ENCODE measurements at regions not wholly inside any gene's neighbourhood (a gene's known extent, or its start where the extent isn't known, plus 50 kb on each side); places are given as distances from the start of the nearest gene placed in this dataset.

DNA sequence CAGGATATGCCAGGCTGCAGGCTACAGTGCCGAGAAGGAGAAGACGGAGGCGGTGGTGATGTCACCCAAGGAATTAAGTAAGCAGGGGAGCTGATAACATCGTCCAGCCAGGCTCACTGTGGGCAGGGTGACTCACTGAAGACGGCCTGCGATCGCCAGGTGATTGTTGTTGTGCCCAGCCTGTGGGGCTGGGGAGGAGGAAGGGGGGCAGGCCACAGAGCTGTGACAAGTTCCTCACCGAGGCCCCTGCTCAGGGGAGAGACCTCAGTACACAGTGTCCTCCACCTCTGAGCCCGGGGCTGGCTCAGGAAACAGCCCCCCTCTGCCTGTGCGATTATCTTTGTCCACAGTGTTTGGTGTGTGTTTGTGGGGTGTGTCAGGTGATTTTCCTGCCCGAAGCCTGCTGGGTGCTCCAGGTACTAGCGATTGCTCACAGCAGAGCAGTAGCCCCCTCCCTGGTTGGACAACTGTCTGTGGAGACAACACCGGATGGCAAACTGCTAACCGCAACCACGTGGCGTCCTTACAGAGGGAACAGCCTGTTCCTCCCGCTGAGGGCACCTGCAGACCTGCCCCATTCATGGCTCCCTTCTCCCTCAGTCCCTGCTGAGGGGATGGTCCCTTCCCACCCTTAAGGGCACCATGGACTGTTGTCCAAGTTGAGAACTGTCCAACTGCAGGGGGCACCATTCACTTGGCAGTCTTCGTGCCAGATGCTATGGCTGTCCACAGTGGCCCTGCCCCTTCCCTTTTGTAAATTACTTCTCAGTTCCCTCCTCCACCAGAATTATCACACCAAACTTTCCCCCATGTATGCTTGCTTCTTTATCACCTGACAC, 95.1 kb downstream of the ZFP36L2 start:
- H2AFZ ChIP-seq (ENCODE audit: low read length) = peak overlapping the region; percentile 79; the same call in 1 of the 2 replicates
- peak; percentile 70 for TF ChIP-seq CTCF (conservative IDR thresholded peaks at IDR 0.05; ENCODE audit: low read length)
- no peak for TF ChIP-seq EZH2phosphoT487 (IDR thresholded peaks at IDR 0.05; ENCODE audit: borderline replicate concordance, low read depth, low read length)
- peak; percentile 93 for DNase-seq (ENCODE audit: low spot score)
- ChIA-PET CTCF (ENCODE audit: unreplicated experiment) (interaction anchor here (2.1 to 3.2 kb wide), 2 partner anchors 93 to 97 kb away, joined by 9 to 17 read pairs; no protein-coding TSS in a partner anchor), POLR2A (interaction anchor here (0.6 to 4.9 kb wide), 6 partner anchors 86 to 449 kb away, joined by 3 to 50 read pairs (median 10); partner anchors contain the start of gene ZFP36L2)
- H3K4me1 ChIP-seq (ENCODE audit: insufficient read depth, low read length, poor library complexity, severe bottlenecking) = peaks cover 97% of the 10 kb centered on the region
- H3K4me2 ChIP-seq (ENCODE audit: low read length) = peak overlapping the region; percentile 56
- no peaks in the 10 kb centered on the region for H3K9me3 ChIP-seq (ENCODE audit: low read length)
- H3K79me2 ChIP-seq (ENCODE audit: insufficient read depth, low read depth, low read length) = no peaks in the 10 kb centered on the region
- no peaks in the 10 kb centered on the region for H3K9me2 ChIP-seq (ENCODE audit: insufficient read depth, low read length)
- intact Hi-C loops (cut with micrococcal nuclease; ENCODE audit: unreplicated experiment) = loop anchor here (1.0 to 2.0 kb wide), 5 partner anchors 64 to 353 kb away; no protein-coding TSS in a partner anchor
- H3K36me3 ChIP-seq (ENCODE audit: insufficient read depth, low read length) = no peaks in the 10 kb centered on the region
- peak overlapping the region; percentile 3 for H3K4me3 ChIP-seq (ENCODE audit: low read depth, low read length, poor library complexity, severe bottlenecking)
- H3K27ac ChIP-seq (ENCODE audit: low read depth, low read length, poor library complexity, severe bottlenecking) = peak overlapping the region; percentile 93
- no peaks in the 10 kb centered on the region for H4K20me1 ChIP-seq (ENCODE audit: insufficient read depth, low read length)
- BruUV-seq (replicated peaks) = no TSS peak

- BruUV-seq (replicated peaks) = no TSS peak
- POLR2A ChIA-PET = interaction anchor here (1.5 to 4.9 kb wide), 3 partner anchors 90 to 97 kb away, joined by 3 to 50 read pairs (median 7); partner anchors contain the start of gene ZFP36L2
Observed at GRCh38 chr2:43130548-43130875, 95.9 kb downstream of the ZFP36L2 start.

More at GRCh38 chr2:43130548-43130875, 95.9 kb downstream of the ZFP36L2 start:
- DNase-seq (ENCODE audit: low spot score) = no peak
- peak overlapping the region; percentile 56 for H3K4me2 ChIP-seq (ENCODE audit: low read length)
- no peaks in the 10 kb centered on the region for H3K9me3 ChIP-seq (ENCODE audit: low read length)
- H3K79me2 ChIP-seq (ENCODE audit: insufficient read depth, low read depth, low read length) = no peaks in the 10 kb centered on the region
- H3K4me3 ChIP-seq (ENCODE audit: low read depth, low read length, poor library complexity, severe bottlenecking) = no peak overlapping the region
- H3K9me2 ChIP-seq (ENCODE audit: insufficient read depth, low read length) = no peaks in the 10 kb centered on the region
- H4K20me1 ChIP-seq (ENCODE audit: insufficient read depth, low read length) = no peaks in the 10 kb centered on the region
- TF ChIP-seq EZH2phosphoT487 (IDR thresholded peaks at IDR 0.05; ENCODE audit: borderline replicate concordance, low read depth, low read length) (no peak), CTCF (conservative IDR thresholded peaks at IDR 0.05; ENCODE audit: low read length) (no peak)
- peaks cover 97% of the 10 kb centered on the region for H3K4me1 ChIP-seq (ENCODE audit: insufficient read depth, low read length, poor library complexity, severe bottlenecking)
- CTCF ChIA-PET (ENCODE audit: unreplicated experiment) = interaction anchor here (3.2 kb wide), 1 partner anchor 98 kb away, joined by 17 read pairs; no protein-coding TSS in a partner anchor
- intact Hi-C loops (cut with micrococcal nuclease; ENCODE audit: unreplicated experiment) = loop anchor here (2.0 kb wide), 3 partner anchors 64 to 184 kb away; no protein-coding TSS in a partner anchor
- H3K36me3 ChIP-seq (ENCODE audit: insufficient read depth, low read length) = no peaks in the 10 kb centered on the region
- peak overlapping the region; percentile 93 for H3K27ac ChIP-seq (ENCODE audit: low read depth, low read length, poor library complexity, severe bottlenecking)
- no peak overlapping the region for H2AFZ ChIP-seq (ENCODE audit: low read length)

Measured in OCI-LY7 (cell line).